ENCODE measurements at regions not wholly inside any gene's neighbourhood (a gene's known extent, or its start where the extent isn't known, plus 50 kb on each side); places are given as distances from the start of the nearest gene placed in this dataset.

DNA sequence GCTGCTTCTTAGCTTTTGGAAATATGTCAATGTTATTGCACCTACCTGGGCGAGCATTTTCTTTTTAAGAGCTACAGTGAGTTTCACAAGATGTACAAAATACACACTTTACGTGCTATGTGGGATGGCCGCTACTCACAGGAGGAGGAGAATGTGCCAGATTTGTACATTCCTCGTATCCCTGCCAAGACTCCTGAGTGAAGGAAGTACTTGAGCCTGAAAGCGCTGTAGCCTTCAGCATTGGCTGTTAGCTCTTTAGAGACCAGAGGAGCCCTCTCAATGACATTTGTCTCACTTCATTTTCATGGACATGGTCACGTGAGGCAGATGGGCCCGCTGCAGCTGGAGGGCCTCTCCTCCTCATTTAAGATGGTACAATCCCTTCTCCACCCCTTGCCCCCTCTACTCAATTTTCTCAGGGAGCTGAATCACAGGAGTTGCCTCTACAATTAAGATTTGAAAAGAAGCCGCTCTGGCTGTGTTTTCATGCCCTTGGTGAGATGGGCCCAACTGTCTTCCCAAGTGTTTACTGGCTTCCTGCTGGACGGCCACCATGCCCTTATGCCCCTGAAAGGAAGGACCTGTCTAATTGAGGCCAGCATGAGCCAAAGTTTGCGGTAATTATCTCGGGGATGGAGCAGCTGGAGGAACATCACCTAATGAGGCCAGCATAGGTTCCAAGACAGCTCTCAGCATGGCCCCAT, 442.6 kb downstream of the PRDM2 start:
- no peak for DNase-seq

- DNase-seq = no peak
These were observed 443.8 kb downstream of the PRDM2 start for GRCh38 chr1:14143777-14144176.

DNA sequence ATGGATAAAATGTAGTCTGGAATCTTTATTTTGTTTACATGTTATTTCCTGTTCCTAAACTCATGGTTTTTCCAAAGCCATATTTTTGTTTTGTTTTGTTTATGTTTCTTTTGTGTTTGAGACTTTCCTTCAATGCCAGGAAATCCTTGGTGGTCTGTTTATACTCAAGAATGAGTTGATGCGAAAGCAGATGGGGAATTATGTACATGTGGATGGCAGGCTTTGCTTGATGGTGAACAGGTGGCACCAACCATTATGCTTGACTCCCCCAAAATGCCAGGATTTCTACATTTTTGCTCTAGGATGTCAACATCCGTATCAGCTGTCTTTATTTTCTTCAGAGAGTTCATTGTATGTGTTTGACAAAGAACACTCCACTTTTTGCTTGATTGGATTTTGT, 448.5 kb downstream of the PRDM2 start:
- DNase-seq = no peak

GRCh38 chr1:14149431-14149830, 449.1 kb upstream of the KAZN start:
- no peak for DNase-seq

- no peak for DNase-seq
These were observed 441.9 kb upstream of the KAZN start for GRCh38 chr1:14156543-14156942.

GRCh38 chr1:14160781-14161180, 437.7 kb upstream of the KAZN start:
- no peak for DNase-seq

GRCh38 chr1:14163246-14163645, 435.2 kb upstream of the KAZN start:
- DNase-seq = no peak

DNA sequence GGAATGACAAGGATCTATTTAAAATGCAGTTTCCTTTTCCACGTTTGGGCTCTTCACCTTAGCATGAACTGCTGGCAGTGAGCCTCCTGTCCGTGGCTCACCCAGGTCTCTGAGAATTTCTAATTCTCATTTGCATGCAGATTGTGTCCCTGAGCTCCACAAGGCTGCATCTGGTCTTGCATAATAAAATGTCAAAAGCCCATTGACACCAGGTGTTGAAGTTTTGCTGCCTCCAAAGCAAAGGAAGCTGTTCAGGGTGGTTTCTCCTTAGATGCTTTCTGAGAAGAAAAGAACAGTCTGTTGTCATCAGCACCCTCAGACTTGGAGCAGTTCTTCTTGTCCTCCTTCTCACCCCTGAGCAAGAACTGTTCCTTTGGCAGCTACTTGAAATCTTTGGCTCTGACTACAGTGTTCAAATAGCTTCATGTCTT, 433.1 kb upstream of the KAZN start:
- peak; percentile 50 for DNase-seq

- no peak for DNase-seq
These were observed 430.6 kb upstream of the KAZN start for GRCh38 chr1:14167884-14168283.

DNA sequence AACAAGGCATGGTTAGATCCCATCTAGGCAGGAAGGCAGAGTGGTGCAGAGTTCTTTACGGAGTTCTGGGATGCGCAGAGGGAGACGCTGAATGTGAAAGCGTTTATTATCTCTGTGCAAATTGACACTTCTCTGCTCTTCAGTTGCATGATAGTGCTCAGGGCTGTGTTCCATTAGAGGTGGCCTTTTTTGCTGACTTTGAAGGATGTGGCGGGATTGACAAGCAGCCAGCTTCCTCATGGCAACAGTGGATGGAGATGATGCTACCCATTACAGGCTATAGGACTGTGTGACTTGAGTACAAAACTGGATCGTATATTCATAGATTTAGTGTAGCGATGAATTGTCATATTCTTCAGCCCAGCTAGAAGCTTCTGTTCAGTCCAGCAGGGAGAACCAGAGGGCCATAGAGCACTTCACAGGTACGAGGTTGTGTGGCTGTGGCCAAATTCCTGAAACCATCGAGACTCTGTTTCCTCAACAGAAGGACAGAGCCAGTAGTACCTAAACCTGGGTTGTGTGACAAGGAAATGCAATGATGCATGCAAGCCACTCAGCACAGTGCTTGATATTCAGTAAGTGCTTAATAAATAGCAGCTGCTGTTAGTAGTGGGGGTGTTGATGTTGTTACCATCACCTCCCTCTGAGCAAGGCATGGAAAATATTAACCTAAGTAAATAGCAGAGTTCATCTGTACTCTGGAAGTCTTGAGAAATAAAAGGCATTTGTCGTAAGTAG, 430.0 kb upstream of the KAZN start:
- DNase-seq = no peak

- DNase-seq = no peak
These were observed 424.9 kb upstream of the KAZN start for GRCh38 chr1:14173598-14173997.

GRCh38 chr1:14177866-14178265, 420.6 kb upstream of the KAZN start:
- DNase-seq = peak; percentile 68

DNA sequence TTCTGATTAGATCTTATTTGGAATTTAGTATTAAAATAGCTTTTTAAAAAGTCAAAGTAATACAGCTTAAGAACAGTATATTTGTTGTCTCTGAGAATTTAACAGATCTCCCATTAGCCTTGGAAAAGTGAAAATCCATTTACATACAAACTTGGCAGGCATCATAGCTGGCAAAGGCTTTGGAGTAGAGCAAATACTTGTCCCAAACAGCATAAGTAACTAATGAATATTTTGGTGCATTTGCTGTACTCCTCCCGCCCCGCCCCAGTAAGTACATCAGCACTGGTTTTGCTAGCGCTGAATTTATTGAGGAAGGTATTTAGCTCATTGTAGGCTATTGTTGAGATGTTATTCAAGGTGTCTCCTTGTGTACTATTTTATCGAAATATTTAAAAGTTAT, 417.7 kb upstream of the KAZN start:
- DNase-seq = peak; percentile 15

- DNase-seq = no peak
These were observed 417.2 kb upstream of the KAZN start for GRCh38 chr1:14181191-14181795.

GRCh38 chr1:14182856-14183255, 415.6 kb upstream of the KAZN start:
- DNase-seq = no peak

DNA sequence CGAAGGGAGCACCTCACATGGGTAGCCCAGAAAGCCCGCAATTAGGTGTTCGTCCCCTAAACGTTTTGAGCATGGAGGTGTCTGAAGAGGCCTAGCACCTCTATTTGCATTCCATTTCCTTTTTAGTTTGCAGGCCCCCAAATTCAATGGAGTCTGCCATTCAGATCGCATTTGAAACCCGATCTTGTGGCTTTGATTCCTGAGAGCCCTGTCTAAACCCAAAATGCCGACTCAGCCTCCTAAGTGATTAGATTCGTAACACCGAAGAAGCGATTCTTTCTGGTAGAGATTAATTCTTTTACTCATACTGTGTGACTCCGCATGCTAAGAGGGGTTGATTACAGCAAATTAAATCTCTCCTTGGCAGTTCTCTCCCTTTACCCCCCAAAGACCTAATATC, 415.2 kb upstream of the KAZN start:
- DNase-seq = no peak

DNA sequence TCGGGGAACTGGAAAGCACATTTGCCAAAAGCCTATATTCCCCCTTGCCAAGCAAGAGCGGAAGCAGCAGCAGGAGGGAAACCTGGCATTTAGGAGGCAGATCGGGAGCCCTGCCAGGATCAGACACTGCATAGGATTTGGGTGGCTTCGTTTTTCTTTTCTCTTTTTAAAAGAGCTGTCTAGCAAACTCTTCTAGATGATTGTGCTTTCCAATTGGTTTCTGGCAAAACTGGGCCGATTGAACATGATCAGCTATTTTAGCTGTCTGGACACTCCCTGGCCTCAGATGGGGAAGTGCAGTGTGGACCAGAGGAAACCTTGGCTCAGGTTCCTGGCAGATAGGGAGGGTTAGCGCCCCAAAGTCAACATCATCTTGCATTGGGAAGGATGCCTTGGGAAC, 414.0 kb upstream of the KAZN start:
- DNase-seq = peak; percentile 17

- DNase-seq = no peak
These were observed 409.1 kb upstream of the KAZN start for GRCh38 chr1:14189381-14189780.

DNA sequence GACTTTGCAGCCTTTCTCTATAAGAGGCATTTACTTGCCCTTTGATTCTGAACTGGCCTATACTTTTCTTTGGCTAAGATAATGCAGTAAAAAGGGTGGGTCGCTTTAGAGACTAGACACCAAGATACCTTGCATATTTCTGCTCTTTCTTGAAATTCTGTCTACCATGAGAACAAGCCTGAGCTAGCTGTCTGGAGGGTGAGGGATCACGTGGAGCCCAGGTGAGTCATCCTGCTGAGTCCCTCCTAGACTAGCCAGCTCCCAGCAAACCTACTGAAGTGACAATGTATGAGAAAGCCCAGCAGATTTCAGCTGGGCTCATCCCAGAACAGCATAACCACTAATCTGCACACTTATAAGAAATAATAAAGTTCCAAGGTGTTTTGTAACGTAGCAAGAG, 408.0 kb upstream of the KAZN start:
- no peak for DNase-seq

DNA sequence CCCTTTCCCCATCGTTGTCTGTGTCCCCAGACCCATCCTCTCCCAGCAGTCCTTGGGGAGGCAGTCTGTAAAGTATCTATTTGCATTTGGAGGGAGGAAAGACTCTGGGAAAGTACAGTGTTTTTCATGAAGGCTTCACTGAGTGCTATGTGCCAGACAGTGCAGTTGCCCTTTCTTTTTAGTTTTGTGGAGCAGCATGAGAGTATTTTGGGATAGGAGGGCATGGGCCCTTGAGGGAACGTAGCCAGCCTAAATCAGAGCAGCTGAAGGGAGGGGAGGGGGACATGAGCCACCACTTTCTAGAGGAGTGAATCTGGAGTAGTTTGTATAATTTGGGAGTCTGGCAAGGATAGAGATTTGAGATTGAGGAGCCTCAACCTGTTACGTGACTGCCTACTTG, 404.0 kb upstream of the KAZN start:
- no peak for DNase-seq

DNA sequence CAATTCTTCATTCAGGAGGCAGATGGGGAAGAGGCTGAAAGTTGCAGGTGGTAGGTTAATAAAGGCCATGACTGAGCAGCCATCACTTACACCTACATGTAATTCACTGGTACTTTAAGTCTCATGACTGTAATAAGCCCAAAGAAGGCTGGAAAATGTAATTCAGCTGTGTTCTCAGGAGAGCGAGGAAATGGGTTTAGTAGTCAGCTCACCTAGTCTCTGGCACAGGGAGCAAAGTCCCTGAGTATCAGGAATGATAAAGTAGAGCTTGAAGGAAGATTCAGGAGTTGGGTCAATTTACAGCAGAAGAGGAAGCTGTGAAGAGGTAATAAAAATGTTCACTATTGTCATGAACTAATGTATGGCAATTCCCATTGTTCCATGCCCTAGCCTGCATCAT, 393.4 kb upstream of the KAZN start:
- DNase-seq = no peak

GRCh38 chr1:14215151-14215550, 383.3 kb upstream of the KAZN start:
- DNase-seq = no peak

GRCh38 chr1:14217384-14217783, 381.1 kb upstream of the KAZN start:
- DNase-seq = no peak

- no peak for DNase-seq
These were observed 378.2 kb upstream of the KAZN start for GRCh38 chr1:14220324-14220723.

Measured in DMS 273 treated with DMSO at 0.1 percent for 48 hours (cell line).